ENCODE measurements at regions not wholly inside any gene's neighbourhood (a gene's known extent, or its start where the extent isn't known, plus 50 kb on each side); places are given as distances from the start of the nearest gene placed in this dataset.
A peak's percentile ranks its signal among the peaks of the same experiment; 100 is the strongest.

DNA sequence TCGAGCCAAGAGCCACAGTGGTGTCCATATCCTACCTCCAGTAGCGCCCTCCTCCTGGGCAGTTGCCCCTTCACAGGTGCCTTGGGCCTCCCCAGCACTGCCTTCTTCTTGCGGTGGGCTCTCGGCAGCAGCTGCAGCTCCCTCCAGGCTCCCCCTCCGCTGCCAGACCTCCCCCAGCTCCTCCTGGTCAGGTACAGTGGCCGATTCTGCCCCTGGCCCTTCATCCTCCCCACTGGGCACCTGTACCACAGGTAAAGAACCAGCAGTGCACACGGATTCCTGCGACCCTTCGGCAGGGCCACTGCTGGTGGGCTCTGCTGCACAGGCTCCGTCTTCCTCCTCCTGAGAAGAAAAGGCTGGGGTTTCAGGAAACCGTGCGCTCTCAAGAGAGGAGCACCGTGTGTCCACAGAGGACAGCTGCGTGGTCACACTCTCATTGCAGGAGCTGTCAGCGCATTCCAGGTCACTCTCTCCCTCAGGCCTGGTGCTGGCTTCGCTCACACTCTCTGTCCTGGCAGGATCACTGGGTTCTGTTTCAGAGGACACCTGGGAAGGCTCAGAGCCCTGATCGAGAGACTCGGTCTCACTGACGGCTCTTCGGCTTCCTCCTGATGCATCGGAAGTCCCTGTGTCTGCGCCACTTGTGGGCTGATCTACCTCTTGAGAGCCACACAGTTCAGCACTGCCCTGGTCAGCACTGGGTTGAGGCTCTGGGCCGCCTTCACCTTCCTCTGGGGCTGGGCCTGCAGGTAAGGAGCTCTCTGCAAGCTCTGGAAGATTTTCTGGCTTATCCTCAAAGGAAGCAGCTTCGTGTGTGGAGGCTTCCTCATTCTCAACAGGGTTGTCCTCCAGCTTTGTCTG lies 147.4 kb upstream of the STK17B start:
- no peak for DNase-seq

DNA sequence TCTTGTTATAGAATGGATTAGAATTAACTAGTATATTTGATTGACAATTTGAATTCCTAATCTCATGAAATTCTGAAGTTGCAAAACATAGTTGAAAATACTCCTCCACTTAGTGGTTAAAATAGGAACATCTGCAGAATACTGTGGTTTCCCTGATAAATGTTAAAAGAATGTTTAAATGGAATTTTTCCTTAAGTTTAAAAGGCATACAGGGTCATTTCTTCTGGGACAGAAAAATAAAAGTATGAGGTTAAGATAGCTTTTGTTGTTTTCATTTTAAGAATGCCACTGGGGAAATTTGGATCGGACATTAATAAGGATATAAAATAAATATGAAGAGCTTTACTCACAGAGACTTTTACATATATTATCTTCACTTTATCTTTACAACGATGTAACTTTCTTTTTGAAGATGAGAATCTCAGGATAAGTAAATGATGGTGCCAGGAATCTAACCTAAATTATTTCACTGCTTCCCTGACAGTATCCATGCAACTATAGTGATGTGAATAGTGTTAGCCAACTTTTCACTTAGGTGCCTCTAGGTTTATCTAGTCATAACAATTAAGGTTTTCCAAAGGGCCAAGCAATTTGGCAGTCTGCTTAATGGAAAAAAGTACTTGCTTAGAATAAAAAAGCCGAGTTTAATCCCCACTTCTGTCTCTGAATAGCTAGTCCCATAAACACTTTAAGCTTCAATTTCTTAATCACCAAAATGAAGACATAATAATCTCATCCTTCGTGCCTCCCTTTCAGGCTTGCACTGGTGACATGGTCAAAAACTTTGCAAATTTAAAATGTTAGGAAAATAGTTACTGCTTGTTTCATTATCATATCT lies 151.8 kb upstream of the STK17B start:
- no peak for DNase-seq

DNA sequence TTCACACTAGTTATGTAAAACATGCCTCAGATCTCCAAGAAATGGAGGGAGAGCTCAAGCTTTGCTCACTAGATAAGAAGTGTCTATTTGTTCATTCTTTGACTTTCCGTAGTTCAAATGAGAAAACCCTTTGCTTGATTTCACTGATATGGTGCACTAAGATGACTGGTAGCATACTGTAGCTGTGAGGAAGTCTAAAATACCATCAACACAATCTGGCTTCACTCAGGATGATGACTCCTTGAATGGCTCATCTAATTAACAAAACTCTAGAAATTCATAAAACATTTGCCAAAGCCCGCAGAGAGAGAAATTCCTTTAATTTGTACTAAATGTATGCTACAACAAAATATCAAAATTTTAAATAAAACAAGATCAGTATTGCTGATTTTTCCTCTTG lies 152.8 kb upstream of the STK17B start:
- DNase-seq, result no peak

DNA sequence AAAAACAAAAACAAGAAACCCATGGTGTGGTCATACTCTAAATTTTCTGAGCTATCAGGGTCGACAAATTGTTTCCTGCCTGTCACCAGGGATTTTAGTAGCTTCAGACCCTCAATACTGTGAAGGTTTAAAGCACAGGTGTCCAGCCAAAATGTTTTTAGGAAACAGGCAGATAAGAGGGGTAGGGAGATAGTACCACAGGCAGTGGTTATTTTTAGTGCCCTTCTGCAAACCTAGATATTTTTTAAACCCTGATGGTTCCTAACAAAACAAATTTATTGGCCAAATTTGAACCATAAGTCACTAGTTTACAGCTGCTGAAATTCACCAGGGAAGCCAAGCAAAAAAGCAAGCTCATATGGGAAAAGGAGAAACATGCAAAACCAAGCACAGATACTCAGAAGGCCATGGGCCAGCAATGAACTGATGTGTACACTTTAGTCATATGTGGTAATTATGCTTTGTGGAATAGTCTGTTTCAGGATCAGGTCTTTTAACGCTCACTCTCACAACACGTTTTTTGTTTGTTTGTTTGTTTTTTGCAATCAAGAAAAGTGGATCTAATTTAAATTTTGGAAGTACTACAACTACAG lies 156.8 kb upstream of the STK17B start:
- no peak for DNase-seq

DNA sequence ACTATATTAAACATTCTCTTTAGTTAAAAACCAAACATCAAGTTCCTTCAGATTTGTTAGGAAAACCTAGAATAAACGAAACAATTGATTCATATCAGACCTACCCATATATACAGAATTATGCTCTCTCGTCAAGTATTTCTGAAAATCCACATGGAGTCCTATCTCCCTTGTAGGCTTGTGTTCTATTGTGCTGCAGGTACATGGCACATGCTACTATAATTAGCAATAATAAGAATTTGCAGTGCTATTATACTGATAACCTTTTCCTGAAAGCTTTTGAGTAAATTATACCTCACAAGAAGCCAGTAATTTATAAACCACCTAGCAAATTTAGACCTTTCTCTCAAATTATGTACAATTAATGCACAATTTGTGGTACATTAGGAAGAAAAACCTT lies 158.6 kb upstream of the STK17B start:
- no peak for DNase-seq

DNA sequence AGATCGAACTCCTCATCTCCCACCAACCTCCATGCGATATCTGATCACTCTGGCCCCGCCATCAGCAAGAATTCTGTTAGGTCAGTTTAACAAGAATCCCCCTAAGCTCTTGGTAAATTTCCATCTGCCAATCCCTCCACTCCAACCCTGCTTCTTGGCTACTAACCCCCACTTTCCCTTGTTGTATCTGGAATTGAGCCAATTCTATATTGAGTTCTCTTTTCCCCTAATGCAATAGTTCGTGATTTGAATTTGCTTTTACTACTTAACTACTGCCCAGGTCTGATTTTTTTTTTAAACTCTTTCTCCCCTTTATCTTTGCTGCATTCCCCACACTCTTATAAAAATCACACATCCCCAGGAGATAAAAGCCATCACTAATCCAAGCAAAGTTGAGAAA lies 159.3 kb upstream of the STK17B start:
- no peak for DNase-seq

DNA sequence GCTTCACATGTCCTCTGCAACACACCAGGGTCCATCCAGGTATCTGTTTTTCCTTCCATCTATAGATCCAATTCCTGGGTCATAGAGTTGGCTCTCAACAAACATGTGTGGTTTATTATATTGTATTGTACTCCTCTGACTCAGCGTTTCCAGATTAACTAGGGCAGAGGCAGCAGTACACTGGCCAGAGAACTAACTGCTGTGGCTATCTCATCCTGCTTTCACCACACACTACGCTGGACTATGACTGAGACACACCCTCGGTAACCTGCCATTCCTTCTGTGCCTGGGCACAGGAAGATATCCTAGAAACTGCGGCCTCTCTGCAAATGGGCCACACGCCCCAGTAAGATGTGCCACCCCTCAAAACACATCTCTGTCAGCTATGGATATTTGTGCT lies 159.8 kb upstream of the STK17B start:
- no peak for DNase-seq

DNA sequence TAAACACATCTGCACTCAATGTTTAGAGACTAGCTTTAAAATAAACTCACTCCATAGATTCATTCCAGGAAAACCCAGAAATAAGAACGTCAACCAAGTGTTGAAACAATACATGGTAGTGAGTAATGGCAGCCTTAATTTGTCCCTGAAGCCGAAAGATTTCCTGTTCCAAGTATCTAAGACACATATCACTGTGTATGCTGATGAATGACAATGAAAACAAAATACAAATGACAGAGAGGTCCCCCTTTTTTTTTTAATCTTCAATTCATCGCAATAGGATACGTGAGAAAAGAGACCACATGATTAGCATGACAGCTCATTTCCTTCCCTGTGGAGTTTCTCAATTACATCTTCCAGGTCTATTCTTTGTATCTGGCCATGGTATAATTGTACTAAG lies 160.5 kb upstream of the STK17B start:
- no peak for DNase-seq

DNA sequence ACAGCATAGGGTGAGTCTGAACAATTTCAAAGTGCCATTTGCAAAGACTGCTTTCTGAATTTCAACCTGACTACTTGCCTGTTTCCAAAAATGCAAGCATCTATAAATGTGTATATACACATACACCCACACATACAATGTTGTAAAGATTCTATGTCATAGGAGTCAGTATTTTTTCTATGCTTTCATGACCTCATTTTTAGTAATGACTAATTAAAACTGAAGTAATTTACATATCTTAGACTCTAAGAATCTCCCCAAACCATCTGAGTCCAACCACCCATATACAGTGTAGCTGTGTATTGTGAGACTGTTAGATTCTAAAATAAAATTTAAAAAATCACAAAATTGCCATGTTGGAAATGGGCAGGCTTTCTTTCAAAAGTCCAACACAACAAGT lies 162.0 kb upstream of the STK17B start:
- no peak for DNase-seq

DNA sequence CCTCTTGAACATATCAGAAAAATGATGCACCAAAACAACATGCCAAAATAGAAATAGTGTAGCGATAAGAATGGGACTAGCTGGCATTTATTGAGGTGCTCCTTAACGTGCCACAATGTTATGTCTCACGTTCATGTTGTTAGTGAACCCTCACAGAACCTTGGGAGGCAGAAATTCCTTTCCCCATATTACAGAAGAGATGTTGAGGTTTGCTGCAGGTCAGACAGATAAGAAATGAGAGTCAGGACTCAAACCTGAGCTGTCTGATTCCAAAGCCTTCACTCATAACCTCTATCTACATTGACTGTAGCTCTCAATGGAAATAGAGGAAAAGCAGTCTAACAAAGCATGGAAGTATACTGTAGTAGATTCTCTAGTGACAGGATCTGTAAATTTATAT lies 163.3 kb upstream of the STK17B start:
- no peak for DNase-seq

DNA sequence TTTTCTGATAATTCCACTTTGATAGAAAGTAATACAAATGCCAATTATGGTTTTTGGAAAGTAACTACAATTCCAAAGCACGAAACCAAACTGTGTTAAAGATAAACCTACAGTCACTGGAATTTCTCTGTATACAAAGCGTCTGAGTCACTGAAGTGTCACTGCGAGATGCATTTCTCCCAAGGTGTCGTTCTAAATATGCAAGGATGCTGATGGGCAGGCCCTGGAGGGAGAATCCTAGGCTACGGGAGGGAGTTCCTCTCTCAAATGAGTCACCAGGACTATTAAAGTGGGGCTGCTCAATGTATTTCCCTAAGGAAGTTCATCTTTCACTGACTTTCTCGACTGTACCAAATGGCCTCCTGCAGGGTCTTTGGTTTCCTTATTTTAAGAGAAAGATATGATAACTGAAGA lies 163.8 kb upstream of the STK17B start:
- DNase-seq, result no peak

DNA sequence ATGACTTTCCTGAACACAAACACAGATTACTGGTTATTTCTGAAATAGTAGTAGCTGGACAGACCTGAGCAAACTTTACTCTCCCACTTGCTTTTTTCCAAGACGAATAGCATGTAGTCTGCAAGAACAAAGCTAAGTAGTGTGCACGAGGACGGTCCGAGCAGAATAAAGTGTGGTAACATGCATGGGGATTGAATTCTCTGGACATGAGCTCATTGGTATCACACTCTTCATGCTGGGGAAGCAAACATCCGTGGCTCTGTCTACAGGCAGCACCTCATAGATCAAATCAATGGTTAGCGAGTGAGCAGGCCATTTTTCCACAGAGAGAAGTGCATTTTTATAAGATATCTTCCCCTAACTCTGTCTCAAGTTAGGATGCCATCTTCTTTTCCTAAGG lies 164.8 kb upstream of the STK17B start:
- DNase-seq, result no peak

DNA sequence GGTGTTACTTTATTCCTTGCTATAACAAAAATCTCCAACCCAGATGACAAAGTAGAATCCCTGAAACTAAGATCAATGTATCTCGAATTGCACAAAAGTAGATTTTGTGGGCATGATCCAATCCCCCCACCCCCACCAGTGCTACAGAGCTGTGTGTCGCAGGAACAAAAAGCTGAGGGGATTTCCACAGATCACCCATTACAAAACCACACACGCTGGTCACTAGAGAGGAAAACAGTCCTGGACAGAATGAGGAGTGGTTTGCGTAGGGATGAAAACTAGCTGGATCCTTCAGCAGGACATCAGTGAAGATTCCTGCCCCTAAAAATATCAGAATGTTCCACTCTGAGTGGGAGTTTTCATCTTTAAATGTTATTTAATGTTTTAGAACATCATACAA lies 165.3 kb upstream of the STK17B start:
- DNase-seq, result no peak

DNA sequence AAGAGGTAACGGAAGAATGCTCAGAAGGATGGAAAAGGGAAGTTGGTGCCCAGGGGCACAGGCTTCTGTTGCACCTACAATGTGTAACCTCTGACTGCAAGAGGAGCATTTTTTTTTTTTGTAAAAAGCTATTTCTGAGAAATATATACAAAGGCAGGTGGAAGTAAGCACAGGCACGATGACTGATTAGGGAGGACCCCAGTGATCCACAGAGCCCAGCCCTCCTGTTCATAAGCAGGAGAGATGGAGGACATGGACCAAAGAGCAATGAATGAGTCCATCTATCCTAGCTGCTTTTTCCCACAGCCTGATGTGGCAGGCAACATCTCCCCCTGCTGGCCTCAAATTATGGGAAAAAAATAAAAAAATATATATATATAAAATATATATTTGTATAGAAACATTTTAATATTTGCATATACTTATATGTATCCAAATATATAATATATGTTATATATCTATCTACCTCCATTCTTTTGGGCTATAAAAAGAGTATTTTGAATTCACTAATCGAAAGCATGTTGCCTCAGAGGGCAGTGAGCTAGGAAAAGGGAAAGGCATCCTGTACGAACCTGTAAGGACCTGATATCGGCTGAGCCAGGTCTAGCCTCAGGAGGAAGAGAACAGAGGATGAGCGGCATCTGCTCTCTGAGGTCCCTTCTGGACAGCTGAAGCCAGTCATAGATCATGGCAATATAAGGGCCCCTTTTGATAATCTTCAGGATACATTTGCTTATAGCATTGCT lies 166.0 kb upstream of the STK17B start:
- peak; percentile 26 to 28 for DNase-seq

DNA sequence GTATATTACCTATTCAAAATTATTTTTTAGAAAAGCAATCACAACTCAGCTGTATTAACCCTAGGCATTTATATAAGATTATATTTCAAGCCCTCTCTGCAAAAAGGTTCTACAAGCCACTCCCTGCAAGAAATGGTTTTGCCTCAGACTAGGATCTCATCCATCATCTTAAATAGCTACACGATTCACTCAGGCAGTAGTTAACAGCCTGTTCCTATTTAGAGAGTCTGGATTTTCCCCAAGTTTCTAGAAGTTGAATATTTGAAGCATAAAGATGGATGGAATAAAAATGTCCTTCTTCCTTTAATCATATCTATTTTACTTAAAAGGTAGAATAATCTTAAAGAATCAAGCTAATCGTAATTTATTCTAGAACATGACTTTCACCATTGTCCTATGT lies 167.1 kb upstream of the STK17B start:
- no peak for DNase-seq

DNA sequence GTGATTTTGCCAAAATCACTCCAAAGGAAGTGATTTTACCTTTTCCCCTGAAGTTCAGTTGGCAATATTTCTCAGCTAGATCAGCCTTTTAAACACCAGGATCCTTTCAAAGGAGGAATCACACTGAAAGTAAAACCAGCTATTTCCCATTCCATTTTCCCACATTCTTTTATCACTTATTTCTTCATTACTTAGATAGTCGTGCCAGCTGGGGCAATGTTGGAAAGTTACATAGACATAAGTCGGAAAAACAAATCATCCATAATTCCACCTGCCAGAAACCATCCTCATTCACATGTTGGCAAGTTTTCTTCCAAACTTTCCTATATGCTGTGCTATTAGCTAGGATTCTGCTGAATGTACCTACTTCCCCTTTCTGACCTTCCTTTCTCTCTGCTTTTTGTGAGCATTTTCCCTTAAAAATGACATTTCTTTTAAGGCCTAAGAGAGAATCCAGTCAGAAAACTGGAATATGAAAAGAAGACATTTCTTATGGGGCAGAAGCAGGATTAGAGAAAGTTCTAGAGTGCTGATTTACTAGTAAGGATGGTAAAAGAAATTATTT lies 170.0 kb upstream of the STK17B start:
- no peak for DNase-seq

DNA sequence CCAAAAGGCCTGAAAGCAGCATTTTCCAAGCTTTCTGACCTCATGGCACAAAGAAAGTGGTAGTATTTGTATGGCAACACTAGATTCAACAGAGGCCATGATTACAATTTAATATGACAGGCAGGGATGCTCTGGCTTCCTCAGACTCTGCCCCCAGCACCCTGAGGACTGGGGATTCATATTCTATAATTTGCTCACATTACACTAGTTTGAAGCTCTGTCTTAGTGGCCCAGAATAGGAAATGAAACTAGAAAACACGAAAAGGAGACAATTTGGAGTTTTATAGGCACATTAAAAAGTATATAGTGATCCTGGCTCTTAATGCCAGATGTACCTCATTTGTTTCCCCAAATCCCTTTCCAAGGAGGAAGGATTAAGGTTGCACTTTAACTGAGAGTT lies 173.0 kb upstream of the STK17B start:
- DNase-seq, result no peak

DNA sequence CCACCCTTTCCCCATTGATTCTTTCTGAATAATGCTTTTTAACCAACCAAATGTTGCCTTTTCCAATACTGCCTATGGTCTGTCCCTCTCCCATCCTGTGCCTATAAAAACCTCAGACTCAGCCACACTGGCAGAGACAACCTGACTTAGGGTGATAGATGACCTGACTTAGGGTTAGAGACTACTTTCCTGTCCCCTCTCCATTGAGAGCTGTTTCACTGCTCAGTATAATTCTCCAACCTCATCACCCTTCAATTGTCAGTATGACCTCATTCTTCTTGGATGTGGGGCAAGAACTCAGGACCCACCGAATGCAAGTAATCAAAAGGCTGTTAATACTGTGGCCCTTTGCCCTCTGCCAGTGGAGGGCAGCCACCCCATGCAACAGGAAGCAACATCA lies 182.3 kb upstream of the STK17B start:
- no peak for DNase-seq

DNA sequence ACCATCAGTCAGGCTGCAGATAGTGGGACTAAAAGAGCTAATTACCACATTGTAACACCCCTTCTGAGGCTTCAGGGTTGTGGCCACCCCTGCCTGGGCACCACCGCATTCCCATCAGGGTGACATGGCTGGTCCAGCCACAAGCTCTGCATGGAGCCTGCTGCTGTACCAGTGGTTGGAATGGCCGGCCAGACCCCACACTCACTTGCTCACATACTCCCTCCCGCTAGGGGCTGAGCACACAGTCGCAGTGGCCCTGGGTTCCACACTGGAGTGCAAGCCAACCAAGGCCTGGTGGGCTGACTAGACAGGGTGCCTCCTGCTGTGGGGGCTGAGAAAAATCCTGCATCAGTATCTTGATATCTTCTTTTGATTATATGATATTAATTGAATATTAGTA lies 182.8 kb upstream of the STK17B start:
- DNase-seq, result no peak

DNA sequence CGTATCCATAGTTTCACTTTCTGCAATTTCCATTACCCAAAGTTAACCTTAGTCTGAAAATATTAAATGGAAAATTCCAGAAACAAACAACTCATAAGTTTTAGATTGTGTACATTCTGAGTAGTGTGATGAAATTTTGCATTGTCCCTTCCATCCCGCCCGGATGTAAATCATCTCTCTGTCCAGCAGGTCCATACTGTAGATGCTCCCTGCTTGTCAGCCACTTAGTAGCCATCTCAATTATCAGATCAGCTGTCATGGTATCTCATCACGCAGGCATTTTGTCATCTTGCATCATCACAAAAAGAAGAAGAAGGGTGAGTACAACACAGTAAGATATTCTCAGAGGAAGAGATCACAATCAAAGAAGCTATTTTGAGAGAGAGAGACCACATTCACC lies 185.0 kb upstream of the STK17B start:
- DNase-seq, result no peak

DNA sequence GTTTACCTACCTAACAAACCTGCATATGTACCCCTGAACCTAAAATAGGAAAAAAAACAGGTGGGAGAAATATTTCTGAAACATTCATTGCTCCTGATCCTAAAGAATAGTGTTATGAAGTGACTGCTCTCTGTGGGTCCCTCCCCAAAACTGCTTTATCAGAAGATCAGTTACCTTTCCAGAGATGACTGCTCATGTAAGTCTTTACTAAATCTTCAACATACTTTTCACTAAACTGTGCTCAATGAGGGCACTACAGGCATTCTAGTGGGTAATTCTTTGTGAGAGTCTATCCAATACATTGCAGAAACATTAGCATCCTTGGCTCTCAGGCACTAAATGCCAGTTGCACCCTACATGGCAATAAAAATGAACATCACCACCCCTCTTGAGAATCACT lies 189.3 kb upstream of the STK17B start:
- no peak for DNase-seq

DNA sequence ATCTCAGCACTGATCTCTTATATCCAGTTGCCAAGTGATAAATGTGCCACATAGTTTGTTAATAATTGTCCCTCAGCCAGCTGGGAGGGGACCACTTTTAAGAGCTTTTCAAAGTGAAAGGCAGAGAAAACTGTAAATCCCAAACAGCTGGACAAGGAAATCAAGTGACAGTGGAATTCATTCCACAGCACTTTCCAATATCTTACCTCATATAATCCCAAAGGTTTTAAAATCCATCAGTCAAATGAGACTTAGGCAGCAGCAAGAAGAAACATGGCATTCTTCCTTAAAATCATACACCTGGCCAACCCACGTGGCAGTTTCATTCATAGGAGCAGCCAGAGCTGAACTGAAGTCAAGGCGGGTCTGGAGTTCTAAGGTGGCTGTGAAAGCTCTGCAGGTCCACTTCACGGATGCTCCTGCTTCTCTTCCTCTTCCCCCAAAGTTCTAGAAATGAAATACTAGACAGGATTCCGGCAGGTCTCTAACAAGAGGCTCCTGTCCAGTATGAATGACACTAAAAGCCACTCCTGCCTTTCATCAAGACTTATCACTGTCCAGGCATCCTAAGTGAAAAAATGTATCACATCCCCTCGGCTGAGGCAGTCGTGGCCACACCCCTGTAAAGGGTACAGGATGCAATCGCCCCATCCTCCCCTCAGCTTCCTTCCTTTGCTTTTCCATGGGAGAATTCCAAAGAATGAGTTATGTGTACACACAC lies 190.4 kb upstream of the STK17B start:
- no peak for DNase-seq
